ENCODE measurements at regions not wholly inside any gene's neighbourhood (a gene's known extent, or its start where the extent isn't known, plus 50 kb on each side); places are given as distances from the start of the nearest gene placed in this dataset.
"Not testable (repeated sequence)": the region's sequence is repeated elsewhere in the genome, so short reads cannot be mapped to it uniquely, and the experiment has no call there.

- not testable (repeated sequence) for H3K36me3 Mint-ChIP-seq, H3K27ac Mint-ChIP-seq, H3K27me3 Mint-ChIP-seq, H3K4me3 Mint-ChIP-seq, H3K9me3 Mint-ChIP-seq, H3K4me1 Mint-ChIP-seq
Observed at GRCh38 chr15:101965860-101966259, 153.9 kb downstream of the OR4F15 start.

GRCh38 chr15:101967364-101967763 lies 155.4 kb downstream of the OR4F15 start:
- not testable (repeated sequence) for H3K36me3 Mint-ChIP-seq, H3K9me3 Mint-ChIP-seq, H3K27me3 Mint-ChIP-seq, H3K4me1 Mint-ChIP-seq, H3K4me3 Mint-ChIP-seq, H3K27ac Mint-ChIP-seq

GRCh38 chr15:101970605-101971004 lies 158.6 kb downstream of the OR4F15 start:
- H3K36me3 Mint-ChIP-seq, H3K27me3 Mint-ChIP-seq, H3K4me1 Mint-ChIP-seq, H3K27ac Mint-ChIP-seq, H3K9me3 Mint-ChIP-seq, H3K4me3 Mint-ChIP-seq: not testable (repeated sequence)

GRCh38 chr15:101977281-101977680 lies 165.3 kb downstream of the OR4F15 start:
- H3K9me3 Mint-ChIP-seq, H3K4me3 Mint-ChIP-seq, H3K27me3 Mint-ChIP-seq, H3K4me1 Mint-ChIP-seq, H3K27ac Mint-ChIP-seq, H3K36me3 Mint-ChIP-seq: not testable (repeated sequence)

- not testable (repeated sequence) for H3K27ac Mint-ChIP-seq, H3K36me3 Mint-ChIP-seq, H3K4me3 Mint-ChIP-seq, H3K27me3 Mint-ChIP-seq, H3K9me3 Mint-ChIP-seq, H3K4me1 Mint-ChIP-seq
Observed at GRCh38 chr15:101980206-101980910, 168.4 kb downstream of the OR4F15 start.

Data from activated naive CD4-positive, alpha-beta T cell treated with anti-CD3 and anti-CD28 coated beads, Interleukin-2, amount 50 U/mL, for 24 hours (primary cell).